Neural cell (in vitro differentiated cells): ENCODE measurements at regions not wholly inside any gene's neighbourhood (a gene's known extent, or its start where the extent isn't known, plus 50 kb on each side); places are given as distances from the start of the nearest gene placed in this dataset.

Experiments
- H2AFZ ChIP-seq: fragments of 200-600, 300-800 bp; sonication (generic), shearing (Covaris generic); 2 replicates; pipeline ENCODE4 v1.6.0; 2014; ENCODE audit warnings: low read depth, mild to moderate bottlenecking, antibody characterized with exemption, low read length, moderate library complexity
- H3F3A ChIP-seq: fragments of 200-600 bp; shearing (Covaris generic); 2 replicates; pipeline ENCODE4 v1.6.1; 2016; ENCODE audit warnings: mild to moderate bottlenecking, moderate library complexity, mixed read lengths, antibody characterized with exemption, low read length; ENCODE audit not compliant: insufficient read depth, poor library complexity, severe bottlenecking
- H3K27ac ChIP-seq: fragments of 200-600, 300-800 bp; sonication (generic), shearing (Covaris generic); 2 replicates; pipeline ENCODE4 v1.5.1; 2014; ENCODE audit warnings: mild to moderate bottlenecking, low read length, moderate library complexity
- H3K27me3 ChIP-seq: fragments of 300-800, 200-600 bp; sonication (generic), shearing (Covaris generic); 2 replicates; pipeline ENCODE4 v1.6.0; 2014; ENCODE audit warnings: mild to moderate bottlenecking, low read depth, low read length, moderate library complexity; ENCODE audit not compliant: insufficient read depth
- H3K36me3 ChIP-seq: fragments of 300-800, 200-600 bp; sonication (generic), shearing (Covaris generic); 2 replicates; pipeline ENCODE4 v1.5.1; 2014; ENCODE audit warnings: mild to moderate bottlenecking, antibody characterized with exemption, low read length, moderate library complexity; ENCODE audit not compliant: insufficient read depth
- H3K4me2 ChIP-seq: fragments of 300-800, 200-600 bp; sonication (generic), shearing (Covaris generic); 2 replicates; pipeline ENCODE4 v1.6.0; 2014; ENCODE audit warnings: mild to moderate bottlenecking, low read length
- H3K4me3 ChIP-seq: fragments of 300-800, 200-600 bp; sonication (generic), shearing (Covaris generic); 2 replicates; pipeline ENCODE4 v1.5.1; 2014; ENCODE audit warnings: mild to moderate bottlenecking, low read length, moderate library complexity
- H3K79me2 ChIP-seq: fragments of 200-600 bp; shearing (Covaris generic); replicated peaks from 2 replicates; pipeline ENCODE4 v1.6.0; 2014; ENCODE audit warnings: mild to moderate bottlenecking, low read length, moderate library complexity; ENCODE audit not compliant: insufficient read depth
- H3K9ac ChIP-seq: fragments of 300-800, 200-600 bp; sonication (generic), shearing (Covaris generic); 2 replicates; pipeline ENCODE4 v1.6.1; 2016; ENCODE audit warnings: mild to moderate bottlenecking, low read length, mixed read lengths
- H3K9me2 ChIP-seq: fragments of 200-600 bp; shearing (Covaris generic); 2 replicates; pipeline ENCODE4 v1.6.1; 2016; ENCODE audit warnings: mild to moderate bottlenecking, low read length, mixed read lengths; ENCODE audit not compliant: insufficient read depth
- H3K9me3 ChIP-seq: fragments of 200-600, 300-800 bp; sonication (generic), shearing (Covaris generic); 2 replicates; pipeline ENCODE4 v1.6.1; 2016; ENCODE audit warnings: mild to moderate bottlenecking, mixed run types, low read length, moderate library complexity, mixed read lengths
- H4K20me1 ChIP-seq: fragments of 200-600 bp; shearing (Covaris generic); 2 replicates; pipeline ENCODE4 v1.6.1; 2016; ENCODE audit warnings: mild to moderate bottlenecking, mixed run types; ENCODE audit not compliant: insufficient read depth
- CTCF ChIP-seq: fragments of 450-650 bp; IDR thresholded peaks from 2 replicates; pipeline ENCODE4 v1.5.1; 2014; ENCODE audit warnings: antibody characterized with exemption, mild to moderate bottlenecking, moderate library complexity; ENCODE audit not compliant: poor library complexity, severe bottlenecking
- EP300 ChIP-seq: fragments of 450-650 bp; conservative IDR thresholded peaks from 2 replicates; pipeline ENCODE4 v1.6.1; 2014; ENCODE audit warnings: antibody characterized with exemption, mild to moderate bottlenecking, moderate library complexity; ENCODE audit not compliant: poor library complexity, severe bottlenecking
- EZH2 ChIP-seq: fragments of 200-600, 300-800 bp; shearing (Covaris generic), sonication (generic); IDR thresholded peaks from 2 replicates; pipeline ENCODE4 v1.6.1; 2014; ENCODE audit warnings: antibody characterized with exemption, low read length, borderline replicate concordance, mild to moderate bottlenecking; ENCODE audit not compliant: insufficient read depth, poor library complexity, severe bottlenecking
- MXI1 ChIP-seq: fragments of 450-650 bp; conservative IDR thresholded peaks from 2 replicates; pipeline ENCODE4 v1.6.1; 2014; ENCODE audit warnings: antibody characterized with exemption, mild to moderate bottlenecking; ENCODE audit not compliant: poor library complexity, severe bottlenecking
- POLR2AphosphoS5 ChIP-seq: IDR thresholded peaks from 2 replicates; pipeline ENCODE4 v1.6.1; 2012
- RAD21 ChIP-seq: fragments of 450-650 bp; conservative IDR thresholded peaks from 2 replicates; pipeline ENCODE4 v1.6.1; 2014; ENCODE audit warnings: antibody characterized with exemption, mild to moderate bottlenecking, moderate library complexity
- REST ChIP-seq: IDR thresholded peaks from 2 replicates; pipeline ENCODE4 v1.6.1; 2012; ENCODE audit warnings: borderline replicate concordance
- SMC3 ChIP-seq: fragments of 450-650 bp; conservative IDR thresholded peaks from 2 replicates; pipeline ENCODE4 v1.6.1; 2014; ENCODE audit warnings: antibody characterized with exemption, mild to moderate bottlenecking, moderate library complexity; ENCODE audit not compliant: poor library complexity
- TAF1 ChIP-seq: IDR thresholded peaks from 2 replicates; pipeline ENCODE4 v1.6.1; 2012; ENCODE audit warnings: low read depth

- H3K9me2 ChIP-seq: no peaks in the 10 kb centered on the region
- H3K9me3 ChIP-seq: no peaks in the 10 kb centered on the region
- H3K79me2 ChIP-seq: no peaks in the 10 kb centered on the region
- no peak for TF ChIP-seq MXI1
- TF ChIP-seq TAF1: no peak
- no peak for TF ChIP-seq EZH2
- no peak for TF ChIP-seq POLR2AphosphoS5
- TF ChIP-seq CTCF: no peak
- TF ChIP-seq EP300: no peak
- no peak for TF ChIP-seq REST
- TF ChIP-seq RAD21: no peak
- TF ChIP-seq SMC3: no peak
- no peaks in the 10 kb centered on the region for H3K36me3 ChIP-seq
- H4K20me1 ChIP-seq: no peaks in the 10 kb centered on the region
- no peak overlapping the region for H3K4me2 ChIP-seq
- H3F3A ChIP-seq: no peaks in the 10 kb centered on the region
- H3K27me3 ChIP-seq: no peaks in the 10 kb centered on the region
- H3K4me3 ChIP-seq: no peak overlapping the region
- no peak overlapping the region for H3K27ac ChIP-seq
- no peak overlapping the region for H2AFZ ChIP-seq
- no peak overlapping the region for H3K9ac ChIP-seq
Measured at GRCh38 chr21:16743317-16743716, 769.5 kb upstream of the CXADR start.

- H3F3A ChIP-seq: no peaks in the 10 kb centered on the region
- H3K9me3 ChIP-seq: no peaks in the 10 kb centered on the region
- H3K27me3 ChIP-seq: no peaks in the 10 kb centered on the region
- no peak overlapping the region for H3K9ac ChIP-seq
- no peaks in the 10 kb centered on the region for H3K36me3 ChIP-seq
- TF ChIP-seq TAF1 (no peak), EP300 (no peak), REST (no peak), POLR2AphosphoS5 (no peak)
- no peaks in the 10 kb centered on the region for H3K9me2 ChIP-seq
- H3K4me3 ChIP-seq: no peak overlapping the region
- no peak overlapping the region for H3K27ac ChIP-seq
- no peaks in the 10 kb centered on the region for H3K79me2 ChIP-seq
- no peaks in the 10 kb centered on the region for H4K20me1 ChIP-seq
- H2AFZ ChIP-seq: no peak overlapping the region
- no peak overlapping the region for H3K4me2 ChIP-seq
Measured at GRCh38 chr21:16750926-16751325, 761.9 kb upstream of the CXADR start.
